ENCODE measurements at regions not wholly inside any gene's neighbourhood (a gene's known extent, or its start where the extent isn't known, plus 50 kb on each side); places are given as distances from the start of the nearest gene placed in this dataset.

- TF ChIP-seq SREBF1 (IDR thresholded peaks at IDR 0.05; ENCODE audit: low read length) (no peak), MEF2B (IDR thresholded peaks at IDR 0.05; ENCODE audit: partially characterized antibody, poor library complexity, severe bottlenecking) (no peak), FOXK2 (IDR thresholded peaks at IDR 0.05) (no peak), POLR2AphosphoS5 (IDR thresholded peaks at IDR 0.05; ENCODE audit: low read length) (no peak)
These were observed 346.9 kb downstream of the NFIB start (continued) for GRCh38 chr9:13967011-13967410.

GRCh38 chr9:13963005-13963653 is 350.8 kb downstream of the NFIB start:
- ATAC-seq (no peak), FAIRE-seq (no peak), DNase-seq (ENCODE audit: low read depth, low spot score) (no peak)
- whole genome bisulfite sequencing (ENCODE audit: insufficient coverage, insufficient replicate concordance, low lambda C conversion rate, missing lambda C conversion rate) = 22% methylated on average over 3 of the region's 3 CpGs
- no peak overlapping the region for H3K27ac ChIP-seq (ENCODE audit: control insufficient read depth, insufficient read depth)
- no peaks in the 10 kb centered on the region for H4K20me1 ChIP-seq (ENCODE audit: control insufficient read depth, insufficient read depth)
- no peak overlapping the region for H3K4me2 ChIP-seq (ENCODE audit: control insufficient read depth, insufficient read depth)
- BruUV-seq (replicated peaks) = no TSS peak
- intact Hi-C loops (cut with micrococcal nuclease; ENCODE audit: unreplicated experiment) (no loop called here), in situ Hi-C loops (cut with MboI) (no loop called here)
- no peaks in the 10 kb centered on the region for H3K9me3 ChIP-seq (replicated peaks; ENCODE audit: control insufficient read depth, insufficient read depth, low read length)
- no peaks in the 10 kb centered on the region for H3K27me3 ChIP-seq (replicated peaks in 1 of 2; ENCODE audit: control insufficient read depth in 2 of 2, insufficient read depth in 2 of 2, low read length in 1 of 2)
- CTCF ChIA-PET = interaction anchor here (0.5 kb wide), 1 partner anchor 54 kb away, joined by 3 read pairs; no protein-coding TSS in a partner anchor
- SMC1A ChIA-PET (ENCODE audit: uncharacterized antibody, unreplicated experiment) = no interaction called here
- POLR2A ChIA-PET = no interaction called here
- no peak for TF ChIP-seq STAT3 (IDR thresholded peaks at IDR 0.05; ENCODE audit: low read depth, low read length)
- TF ChIP-seq JUND (IDR thresholded peaks at IDR 0.05; ENCODE audit: low read depth, low read length) = no peak
- no peak for TF ChIP-seq NR2F1 (conservative IDR thresholded peaks at IDR 0.05)
- no peak for TF ChIP-seq IRF5 (IDR thresholded peaks at IDR 0.05; ENCODE audit: borderline replicate concordance)
- no peak for TF ChIP-seq SMAD1 (IDR thresholded peaks at IDR 0.05; ENCODE audit: low read depth, partially characterized antibody)
- TF ChIP-seq ATF7 (IDR thresholded peaks at IDR 0.05; ENCODE audit: low read depth) = no peak
- no peak for TF ChIP-seq ZBED1 (IDR thresholded peaks at IDR 0.05; ENCODE audit: borderline replicate concordance)
- TF ChIP-seq E4F1 (IDR thresholded peaks at IDR 0.05; ENCODE audit: borderline replicate concordance, partially characterized antibody) = no peak
- TF ChIP-seq ZNF24 (IDR thresholded peaks at IDR 0.05) = no peak
- no peak for TF ChIP-seq RAD51 (IDR thresholded peaks at IDR 0.05)
- no peak for TF ChIP-seq DPF2 (IDR thresholded peaks at IDR 0.05)
- TF ChIP-seq ZNF384 (IDR thresholded peaks at IDR 0.05; ENCODE audit: borderline replicate concordance, low read depth, low read length) = no peak
- TF ChIP-seq, protein P1, sequence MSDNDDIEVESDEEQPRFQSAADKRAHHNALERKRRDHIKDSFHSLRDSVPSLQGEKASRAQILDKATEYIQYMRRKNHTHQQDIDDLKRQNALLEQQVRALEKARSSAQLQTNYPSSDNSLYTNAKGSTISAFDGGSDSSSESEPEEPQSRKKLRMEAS (IDR thresholded peaks at IDR 0.05; ENCODE audit: low read depth, low read length) = no peak
- no peak for TF ChIP-seq ZNF622 (IDR thresholded peaks at IDR 0.05)
- TF ChIP-seq MYC (IDR thresholded peaks at IDR 0.05; ENCODE audit: insufficient read depth, insufficient read length, insufficient replicate concordance, low read length, severe bottlenecking) = no peak
- TF ChIP-seq BMI1 (IDR thresholded peaks at IDR 0.05; ENCODE audit: borderline replicate concordance) = no peak
- TF ChIP-seq TARDBP (IDR thresholded peaks at IDR 0.05; ENCODE audit: borderline replicate concordance) = no peak
- no peaks in the 10 kb centered on the region for H3K4me1 ChIP-seq (ENCODE audit: control insufficient read depth, insufficient read depth, low read length)
- no peak overlapping the region for H3K4me3 ChIP-seq
- RAD21 ChIA-PET (ENCODE audit: unreplicated experiment) = no interaction called here
- H2AFZ ChIP-seq (ENCODE audit: control insufficient read depth, low read depth, low read length) = no peak overlapping the region
- H3K36me3 ChIP-seq (ENCODE audit: control insufficient read depth in 2 of 2, insufficient read depth in 2 of 2, low read length in 1 of 2) = no peaks in the 10 kb centered on the region
- H3K9ac ChIP-seq (ENCODE audit: control insufficient read depth, insufficient read depth, low read length) = no peak overlapping the region
- no peaks in the 10 kb centered on the region for H3K79me2 ChIP-seq (ENCODE audit: control insufficient read depth, insufficient read depth, low read length)
